ENCODE measurements at regions not wholly inside any gene's neighbourhood (a gene's known extent, or its start where the extent isn't known, plus 50 kb on each side); places are given as distances from the start of the nearest gene placed in this dataset.

GRCh38 chr14:76930549-76930948 is 98.0 kb downstream of the IRF2BPL start:
- no peaks in the 10 kb centered on the region for H3K27me3 ChIP-seq (ENCODE audit: control insufficient read depth in 4 of 4, insufficient read depth in 4 of 4, low read length in 3 of 4)
- TF ChIP-seq NR2F2 (IDR thresholded peaks at IDR 0.05) (no peak), REST (IDR thresholded peaks at IDR 0.05) (no peak), JUND (IDR thresholded peaks at IDR 0.05) (no peak)
- TF ChIP-seq, protein P1, sequence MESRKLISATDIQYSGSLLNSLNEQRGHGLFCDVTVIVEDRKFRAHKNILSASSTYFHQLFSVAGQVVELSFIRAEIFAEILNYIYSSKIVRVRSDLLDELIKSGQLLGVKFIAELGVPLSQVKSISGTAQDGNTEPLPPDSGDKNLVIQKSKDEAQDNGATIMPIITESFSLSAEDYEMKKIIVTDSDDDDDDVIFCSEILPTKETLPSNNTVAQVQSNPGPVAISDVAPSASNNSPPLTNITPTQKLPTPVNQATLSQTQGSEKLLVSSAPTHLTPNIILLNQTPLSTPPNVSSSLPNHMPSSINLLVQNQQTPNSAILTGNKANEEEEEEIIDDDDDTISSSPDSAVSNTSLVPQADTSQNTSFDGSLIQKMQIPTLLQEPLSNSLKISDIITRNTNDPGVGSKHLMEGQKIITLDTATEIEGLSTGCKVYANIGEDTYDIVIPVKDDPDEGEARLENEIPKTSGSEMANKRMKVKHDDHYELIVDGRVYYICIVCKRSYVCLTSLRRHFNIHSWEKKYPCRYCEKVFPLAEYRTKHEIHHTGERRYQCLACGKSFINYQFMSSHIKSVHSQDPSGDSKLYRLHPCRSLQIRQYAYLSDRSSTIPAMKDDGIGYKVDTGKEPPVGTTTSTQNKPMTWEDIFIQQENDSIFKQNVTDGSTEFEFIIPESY (IDR thresholded peaks at IDR 0.05): no peak
- no peak overlapping the region for H3K9ac ChIP-seq (ENCODE audit: low read depth in 1 of 2, low read length in 2 of 2)
- 96% methylated on average over 9 of the region's 9 CpGs for WGBS
- no peak overlapping the region for H3K4me3 ChIP-seq (ENCODE audit: low read depth in 1 of 3, low read length in 3 of 3)
- H3K36me3 ChIP-seq (ENCODE audit: control insufficient read depth in 4 of 4, insufficient read depth in 3 of 4, low read depth in 1 of 4, low read length in 3 of 4): no peaks in the 10 kb centered on the region
- H3K4me1 ChIP-seq (ENCODE audit: control insufficient read depth in 4 of 4, insufficient read depth in 4 of 4, low read length in 3 of 4): no peaks in the 10 kb centered on the region
- DNase-seq (ENCODE audit: low spot score): no peak
- no peaks in the 10 kb centered on the region for H3K9me3 ChIP-seq (ENCODE audit: control insufficient read depth in 4 of 4, low read length in 3 of 4)
- no peak overlapping the region for H3K27ac ChIP-seq (ENCODE audit: low read depth in 1 of 2, low read length in 2 of 2)

GRCh38 chr14:76929927-76930326 is 98.6 kb downstream of the IRF2BPL start:
- Histone ChIP-seq H3K27me3 (ENCODE audit: control insufficient read depth in 4 of 4, insufficient read depth in 4 of 4, low read length in 3 of 4) (no peaks in the 10 kb centered on the region), H3K9me3 (ENCODE audit: control insufficient read depth in 4 of 4, low read length in 3 of 4) (no peaks in the 10 kb centered on the region), H3K9ac (ENCODE audit: low read depth in 1 of 2, low read length in 2 of 2) (no peak overlapping the region), H3K36me3 (ENCODE audit: control insufficient read depth in 4 of 4, insufficient read depth in 3 of 4, low read depth in 1 of 4, low read length in 3 of 4) (no peaks in the 10 kb centered on the region), H3K4me1 (ENCODE audit: control insufficient read depth in 4 of 4, insufficient read depth in 4 of 4, low read length in 3 of 4) (no peaks in the 10 kb centered on the region), H3K27ac (ENCODE audit: low read depth in 1 of 2, low read length in 2 of 2) (no peak overlapping the region), H3K4me3 (ENCODE audit: low read depth in 1 of 3, low read length in 3 of 3) (no peak overlapping the region)
- no peak for DNase-seq (ENCODE audit: low spot score)
- no peak for TF ChIP-seq YY1 (IDR thresholded peaks at IDR 0.05)
- no peak for TF ChIP-seq FOXA1 (IDR thresholded peaks at IDR 0.05)
- no peak for TF ChIP-seq ATF3 (IDR thresholded peaks at IDR 0.05)
- TF ChIP-seq EGR1 (IDR thresholded peaks at IDR 0.05; ENCODE audit: low read depth in 2 of 2): no peak
- no peak for TF ChIP-seq FOXA2 (IDR thresholded peaks at IDR 0.05)
- no peak for TF ChIP-seq TAF1 (conservative IDR thresholded peaks at IDR 0.05)
- TF ChIP-seq HNF4A (conservative IDR thresholded peaks at IDR 0.05): no peak
- TF ChIP-seq REST (IDR thresholded peaks at IDR 0.05): no peak
- TF ChIP-seq, protein P1 (IDR thresholded peaks at IDR 0.05): no peak
- no peak for TF ChIP-seq RAD21 (IDR thresholded peaks at IDR 0.05)
- no peak for TF ChIP-seq HNF4G (IDR thresholded peaks at IDR 0.05)
- TF ChIP-seq NR2F2 (IDR thresholded peaks at IDR 0.05): no peak
- TF ChIP-seq CTCF (IDR thresholded peaks at IDR 0.05; ENCODE audit: low read depth, low read length, missing input control): no peak
- no peak for TF ChIP-seq SP1 (IDR thresholded peaks at IDR 0.05)
- TF ChIP-seq RXRA (IDR thresholded peaks at IDR 0.05): no peak
- TF ChIP-seq, protein P2, sequence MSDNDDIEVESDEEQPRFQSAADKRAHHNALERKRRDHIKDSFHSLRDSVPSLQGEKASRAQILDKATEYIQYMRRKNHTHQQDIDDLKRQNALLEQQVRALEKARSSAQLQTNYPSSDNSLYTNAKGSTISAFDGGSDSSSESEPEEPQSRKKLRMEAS (IDR thresholded peaks at IDR 0.05): no peak
- TF ChIP-seq JUND (IDR thresholded peaks at IDR 0.05): no peak
- TF ChIP-seq GABPA (IDR thresholded peaks at IDR 0.05 in 1 of 2, conservative IDR thresholded peaks at IDR 0.05 in 1 of 2): no peak
- WGBS: 57% methylated on average over 8 of the region's 8 CpGs
